ENCODE measurements at regions not wholly inside any gene's neighbourhood (a gene's known extent, or its start where the extent isn't known, plus 50 kb on each side); places are given as distances from the start of the nearest gene placed in this dataset.

DNA sequence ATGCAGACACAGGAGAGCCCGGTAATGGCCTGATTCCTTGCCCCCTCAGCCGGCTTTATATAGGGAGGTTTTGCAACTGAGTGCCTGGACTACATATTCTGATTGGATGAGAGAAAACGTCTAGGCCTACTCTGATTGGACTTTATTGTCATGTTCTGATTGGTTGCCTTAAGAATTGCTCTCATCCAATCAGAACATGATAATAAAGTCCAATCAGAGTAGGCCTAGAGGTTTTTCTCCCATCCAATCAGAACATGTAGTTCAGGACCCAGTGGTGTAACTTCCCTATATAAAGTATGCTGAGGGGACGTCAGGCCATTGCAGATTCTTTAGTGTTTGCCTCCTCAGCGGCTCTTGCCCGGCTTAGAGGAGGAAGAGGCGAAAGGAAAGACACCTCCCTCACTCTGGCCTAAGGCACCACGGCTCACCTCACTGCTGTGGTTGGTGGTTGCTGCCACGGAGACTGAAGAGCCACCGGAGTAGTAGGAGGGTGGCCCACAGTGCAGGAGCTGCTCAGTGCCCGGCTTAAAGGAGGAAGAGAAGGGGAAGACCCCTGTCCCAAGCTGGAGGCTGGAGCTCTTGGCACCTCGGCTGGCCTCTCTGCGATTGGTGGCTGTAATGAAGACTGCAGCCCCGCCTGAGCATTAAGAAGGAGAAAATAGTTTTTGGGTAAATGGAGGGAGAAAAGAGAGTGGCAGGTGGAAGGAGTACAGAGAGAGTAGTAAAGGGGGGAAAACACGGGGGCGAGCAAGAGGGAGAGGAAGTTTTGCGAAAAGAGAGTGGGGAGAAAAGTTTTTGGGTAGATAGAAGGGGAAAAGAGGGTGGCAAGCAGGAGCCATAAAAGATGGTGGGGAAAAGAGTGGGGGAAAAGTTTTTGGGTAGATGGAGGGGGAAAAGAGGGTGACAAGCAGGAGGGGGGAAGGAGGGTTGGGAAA lies 116.7 kb upstream of the SERPIND1 start:
- Histone ChIP-seq H3K27me3 (replicated peaks in 1 of 4; ENCODE audit: control extremely low read depth in 1 of 4, control insufficient read depth in 3 of 4, insufficient read depth in 4 of 4, low read length in 3 of 4) (no peaks in the 10 kb centered on the region), H3K79me2 (ENCODE audit: control insufficient read depth, insufficient read depth, low read length) (no peaks in the 10 kb centered on the region), H4K20me1 (ENCODE audit: control insufficient read depth, insufficient read depth, low read length, poor library complexity, severe bottlenecking) (no peaks in the 10 kb centered on the region), H3K4me2 (replicated peaks; ENCODE audit: low read depth, low read length, poor library complexity, severe bottlenecking) (no peak overlapping the region), H3K36me3 (replicated peaks in 1 of 2; ENCODE audit: control extremely low read depth in 1 of 2, control insufficient read depth in 1 of 2, extremely low read depth in 1 of 2, insufficient read depth in 2 of 2, low read length in 1 of 2) (no peaks in the 10 kb centered on the region), H3K4me3 (ENCODE audit: control extremely low read depth in 1 of 5, extremely low read depth in 1 of 5, insufficient read depth in 1 of 5, low read depth in 2 of 5, low read length in 4 of 5) (no peak overlapping the region), H3K27ac (ENCODE audit: low read length in 2 of 2) (no peak overlapping the region), H3K9me3 (ENCODE audit: control extremely low read depth in 1 of 3, control insufficient read depth in 2 of 3, insufficient read depth in 1 of 3, low read length in 2 of 3) (no peaks in the 10 kb centered on the region), H3K9ac (ENCODE audit: low read length) (no peak overlapping the region), H2AFZ (ENCODE audit: insufficient read depth, low read depth, low read length, poor library complexity, severe bottlenecking) (no peak overlapping the region), H3K4me1 (ENCODE audit: control insufficient read depth in 2 of 2, insufficient read depth in 2 of 2, low read length in 2 of 2) (no peaks in the 10 kb centered on the region)
- CTCF ChIA-PET: no interaction called here
- no peak overlapping the region for H3K27ac Mint-ChIP-seq
- intact Hi-C loops (cut with micrococcal nuclease): no loop called here
- H3K4me3 Mint-ChIP-seq: no peak overlapping the region
- H3K9me3 Mint-ChIP-seq (ENCODE audit: insufficient read depth): no peaks in the 10 kb centered on the region
- H3K27me3 Mint-ChIP-seq: peaks cover 13% of the 10 kb centered on the region
- TF ChIP-seq EZH2 (IDR thresholded peaks at IDR 0.05; ENCODE audit: borderline replicate concordance, insufficient read depth, low read depth, low read length, poor library complexity, severe bottlenecking): no peak
- TF ChIP-seq CTCF (IDR thresholded peaks at IDR 0.05): no peak
- DNase-seq (no peak), ATAC-seq (ENCODE audit: low read depth) (no peak)
- 88% methylated on average over 12 of the region's 17 CpGs for WGBS (ENCODE audit: insufficient coverage)
- POLR2A ChIA-PET: no interaction called here
- H3K4me1 Mint-ChIP-seq: no peaks in the 10 kb centered on the region

All from B cell (primary cell).